ENCODE measurements at regions not wholly inside any gene's neighbourhood (a gene's known extent, or its start where the extent isn't known, plus 50 kb on each side); places are given as distances from the start of the nearest gene placed in this dataset.

- H3K27me3 ChIP-seq (replicated peaks in 1 of 4; ENCODE audit: control extremely low read depth in 1 of 4, control insufficient read depth in 3 of 4, insufficient read depth in 4 of 4, low read length in 3 of 4) = peaks cover 0 to 4% (median 0%) of the 10 kb centered on the region in 4 experiments
- Mint-ChIP-seq H3K9me3 (ENCODE audit: insufficient read depth) (no peaks in the 10 kb centered on the region), H3K4me3 (no peak overlapping the region), H3K27ac (no peak overlapping the region), H3K4me1 (no peaks in the 10 kb centered on the region), H3K27me3 (peaks cover 34% of the 10 kb centered on the region)
- H4K20me1 ChIP-seq (ENCODE audit: control insufficient read depth, insufficient read depth, low read length, poor library complexity, severe bottlenecking) = no peaks in the 10 kb centered on the region
- DNase-seq = no peak
- no peak overlapping the region for H2AFZ ChIP-seq (ENCODE audit: insufficient read depth, low read depth, low read length, poor library complexity, severe bottlenecking)
- no peak for ATAC-seq (ENCODE audit: low read depth)
- no CpG with 5 or more reads among the region's 2 CpGs for WGBS (ENCODE audit: insufficient coverage)
- intact Hi-C loops (cut with micrococcal nuclease) = no loop called here
- no peak for TF ChIP-seq CTCF (IDR thresholded peaks at IDR 0.05)
- TF ChIP-seq EZH2 (IDR thresholded peaks at IDR 0.05; ENCODE audit: borderline replicate concordance, insufficient read depth, low read depth, low read length, poor library complexity, severe bottlenecking) = no peak
- no peaks in the 10 kb centered on the region for H3K36me3 ChIP-seq (replicated peaks in 1 of 2; ENCODE audit: control extremely low read depth in 1 of 2, control insufficient read depth in 1 of 2, extremely low read depth in 1 of 2, insufficient read depth in 2 of 2, low read length in 1 of 2)
- CTCF ChIA-PET = no interaction called here
- no peak overlapping the region for H3K4me3 ChIP-seq (ENCODE audit: control extremely low read depth in 1 of 5, extremely low read depth in 1 of 5, insufficient read depth in 1 of 5, low read depth in 2 of 5, low read length in 4 of 5)
- H3K4me2 ChIP-seq (replicated peaks; ENCODE audit: low read depth, low read length, poor library complexity, severe bottlenecking) = no peak overlapping the region
- H3K27ac ChIP-seq (ENCODE audit: low read length in 2 of 2) = no peak overlapping the region
- H3K9me3 ChIP-seq (ENCODE audit: control extremely low read depth in 1 of 3, control insufficient read depth in 2 of 3, insufficient read depth in 1 of 3, low read length in 2 of 3) = no peaks in the 10 kb centered on the region
- no peaks in the 10 kb centered on the region for H3K4me1 ChIP-seq (ENCODE audit: control insufficient read depth in 2 of 2, insufficient read depth in 2 of 2, low read length in 2 of 2)
- POLR2A ChIA-PET = no interaction called here
- H3K79me2 ChIP-seq (ENCODE audit: control insufficient read depth, insufficient read depth, low read length) = no peaks in the 10 kb centered on the region
- H3K9ac ChIP-seq (ENCODE audit: low read length) = no peak overlapping the region
Observed at GRCh38 chr2:160932960-160933359, 227.3 kb upstream of the TANK start.

GRCh38 chr2:160934263-160934662 lies 226.0 kb upstream of the TANK start:
- no peaks in the 10 kb centered on the region for H4K20me1 ChIP-seq (ENCODE audit: control insufficient read depth, insufficient read depth, low read length, poor library complexity, severe bottlenecking)
- Mint-ChIP-seq H3K27me3 (peaks cover 30% of the 10 kb centered on the region), H3K27ac (no peak overlapping the region), H3K4me1 (no peaks in the 10 kb centered on the region), H3K4me3 (no peak overlapping the region), H3K9me3 (ENCODE audit: insufficient read depth) (no peaks in the 10 kb centered on the region)
- POLR2A ChIA-PET = no interaction called here
- no peak overlapping the region for H3K4me2 ChIP-seq (replicated peaks; ENCODE audit: low read depth, low read length, poor library complexity, severe bottlenecking)
- no peaks in the 10 kb centered on the region for H3K4me1 ChIP-seq (ENCODE audit: control insufficient read depth in 2 of 2, insufficient read depth in 2 of 2, low read length in 2 of 2)
- CTCF ChIA-PET = no interaction called here
- intact Hi-C loops (cut with micrococcal nuclease) = no loop called here
- TF ChIP-seq EZH2 (IDR thresholded peaks at IDR 0.05; ENCODE audit: borderline replicate concordance, insufficient read depth, low read depth, low read length, poor library complexity, severe bottlenecking) (no peak), CTCF (IDR thresholded peaks at IDR 0.05) (no peak)
- H3K4me3 ChIP-seq (ENCODE audit: control extremely low read depth in 1 of 5, extremely low read depth in 1 of 5, insufficient read depth in 1 of 5, low read depth in 2 of 5, low read length in 4 of 5) = no peak overlapping the region
- H2AFZ ChIP-seq (ENCODE audit: insufficient read depth, low read depth, low read length, poor library complexity, severe bottlenecking) = no peak overlapping the region
- no peaks in the 10 kb centered on the region for H3K9me3 ChIP-seq (ENCODE audit: control extremely low read depth in 1 of 3, control insufficient read depth in 2 of 3, insufficient read depth in 1 of 3, low read length in 2 of 3)
- H3K36me3 ChIP-seq (replicated peaks in 1 of 2; ENCODE audit: control extremely low read depth in 1 of 2, control insufficient read depth in 1 of 2, extremely low read depth in 1 of 2, insufficient read depth in 2 of 2, low read length in 1 of 2) = no peaks in the 10 kb centered on the region
- ATAC-seq (ENCODE audit: low read depth) (no peak), DNase-seq (no peak)
- no CpG with 5 or more reads among the region's 4 CpGs for WGBS (ENCODE audit: insufficient coverage)
- H3K9ac ChIP-seq (ENCODE audit: low read length) = no peak overlapping the region
- no peaks in the 10 kb centered on the region for H3K79me2 ChIP-seq (ENCODE audit: control insufficient read depth, insufficient read depth, low read length)
- no peak overlapping the region for H3K27ac ChIP-seq (ENCODE audit: low read length in 2 of 2)
- H3K27me3 ChIP-seq (replicated peaks in 1 of 4; ENCODE audit: control extremely low read depth in 1 of 4, control insufficient read depth in 3 of 4, insufficient read depth in 4 of 4, low read length in 3 of 4) = peaks cover 0 to 4% (median 0%) of the 10 kb centered on the region in 4 experiments

All from B cell (primary cell).